8988T (cell line): ENCODE measurements at regions not wholly inside any gene's neighbourhood (a gene's known extent, or its start where the extent isn't known, plus 50 kb on each side); places are given as distances from the start of the nearest gene placed in this dataset.
"Not testable (repeated sequence)": the region's sequence is repeated elsewhere in the genome, so short reads cannot be mapped to it uniquely, and the experiment has no call there.

ENCODE experiments used
- DNase-seq: peaks from one replicate; pipeline ENCODE4 v3.0.0; 2011

- no peak for DNase-seq
Measured at GRCh38 chr6:112591329-112591728, 244.2 kb downstream of the RFPL4B start.

- no peak for DNase-seq
Measured at GRCh38 chr6:112592159-112592558, 245.0 kb downstream of the RFPL4B start.

- DNase-seq = no peak
Measured at GRCh38 chr6:112594886-112595594, 247.9 kb downstream of the RFPL4B start.

GRCh38 chr6:112595841-112596240, 248.7 kb downstream of the RFPL4B start:
- no peak for DNase-seq

- no peak for DNase-seq
Measured at GRCh38 chr6:112597176-112597575, 250.0 kb downstream of the RFPL4B start.

GRCh38 chr6:112600168-112600567, 253.0 kb downstream of the RFPL4B start:
- no peak for DNase-seq

- no peak for DNase-seq
Measured at GRCh38 chr6:112603726-112604125, 256.6 kb downstream of the RFPL4B start.

- no peak for DNase-seq
Measured at GRCh38 chr6:112606656-112607435, 259.7 kb downstream of the RFPL4B start.

GRCh38 chr6:112608925-112609324, 261.8 kb downstream of the RFPL4B start:
- DNase-seq = not testable (repeated sequence)

- DNase-seq = no peak
Measured at GRCh38 chr6:112613410-112613809, 266.3 kb downstream of the RFPL4B start.

- no peak for DNase-seq
Measured at GRCh38 chr6:112618849-112619248, 271.7 kb downstream of the RFPL4B start.

GRCh38 chr6:112620812-112621569, 273.9 kb downstream of the RFPL4B start:
- no peak for DNase-seq

GRCh38 chr6:112622036-112622435, 274.9 kb downstream of the RFPL4B start:
- no peak for DNase-seq

- no peak for DNase-seq
Measured at GRCh38 chr6:112626468-112627082, 279.4 kb downstream of the RFPL4B start.

- no peak for DNase-seq
Measured at GRCh38 chr6:112634376-112634775, 287.2 kb downstream of the RFPL4B start.

- DNase-seq = no peak
Measured at GRCh38 chr6:112636650-112637262, 289.6 kb downstream of the RFPL4B start.

- DNase-seq = no peak
Measured at GRCh38 chr6:112639391-112639831, 292.3 kb downstream of the RFPL4B start.

- DNase-seq = no peak
Measured at GRCh38 chr6:112640891-112641290, 293.8 kb downstream of the RFPL4B start.

GRCh38 chr6:112649853-112650252, 302.7 kb downstream of the RFPL4B start:
- no peak for DNase-seq

GRCh38 chr6:112651239-112651638, 304.1 kb downstream of the RFPL4B start:
- DNase-seq = no peak

GRCh38 chr6:112659912-112660311, 312.8 kb downstream of the RFPL4B start:
- DNase-seq = no peak

- no peak for DNase-seq
Measured at GRCh38 chr6:112660626-112661025, 313.5 kb downstream of the RFPL4B start.

GRCh38 chr6:112663698-112664097, 316.6 kb downstream of the RFPL4B start:
- DNase-seq = no peak
